Mammary epithelial cell (primary cell): ENCODE measurements at regions not wholly inside any gene's neighbourhood (a gene's known extent, or its start where the extent isn't known, plus 50 kb on each side); places are given as distances from the start of the nearest gene placed in this dataset.

Experiments used
- CTCF ChIP-seq, 2 donors: IDR thresholded peaks in 1 of 2; conservative IDR thresholded peaks in 1 of 2; 2 replicates each; pipeline ENCODE4 v1.5.1; 2011 to 2012; ENCODE audit warnings: inconsistent platforms in 2 of 2, low read length in 2 of 2, mild to moderate bottlenecking in 2 of 2, control low read depth in 1 of 2, low read depth in 1 of 2; ENCODE audit not compliant: insufficient read depth in 1 of 2; ENCODE audit errors: extremely low read depth in 1 of 2
- EZH2 ChIP-seq: IDR thresholded peaks from 2 replicates; pipeline ENCODE4 v1.6.1; 2012; ENCODE audit warnings: low read length, inconsistent platforms, borderline replicate concordance

GRCh38 chr4:78720204-78720603 is 55.9 kb upstream of the BMP2K start:
- TF ChIP-seq CTCF (conservative IDR thresholded peaks at IDR 0.05 in 1 of 2, IDR thresholded peaks at IDR 0.05 in 1 of 2; ENCODE audit: extremely low read depth in 1 of 2, insufficient read depth in 1 of 2, low read depth in 1 of 2, low read length in 2 of 2) (no peak), EZH2 (no peak)
